Gastrocnemius medialis (tissue), 4 donors: ENCODE measurements at regions not wholly inside any gene's neighbourhood (a gene's known extent, or its start where the extent isn't known, plus 50 kb on each side); places are given as distances from the start of the nearest gene placed in this dataset.

Experiments
- ATAC-seq, 2 donors: fragments of 150-250 bp; one replicate each; pipeline ENCODE4 v1.9.1; 2016
- DNase-seq, 2 donors: peaks; one replicate each; pipeline ENCODE4 v3.0.0-alpha.2; 2019
- H3K27ac ChIP-seq, 4 donors: fragments of 200-600 bp; sonication (generic); 1 replicate in 1 of 4; 2 replicates in 3 of 4; pipeline ENCODE4 v1.5.1; 2016 to 2018; ENCODE audit warnings: mild to moderate bottlenecking in 2 of 4, moderate library complexity in 1 of 4
- H3K27me3 ChIP-seq, 3 donors: fragments of 200-600 bp; sonication (generic) in 2 of 3; 1 replicate in 1 of 3; 2 replicates in 2 of 3; pipeline versions ENCODE4 v1.5.1 to v1.6.0; 2016 to 2019; ENCODE audit warnings: mild to moderate bottlenecking in 1 of 3, moderate library complexity in 1 of 3
- H3K36me3 ChIP-seq, 2 donors: fragments of 200-600 bp; sonication (generic) in 1 of 2; one replicate each; pipeline ENCODE4 v1.5.1; 2017 to 2018
- H3K4me1 ChIP-seq, 2 donors: fragments of 200-600 bp; sonication (generic) in 1 of 2; one replicate each; pipeline ENCODE4 v1.5.1; 2016 to 2017; ENCODE audit warnings: mild to moderate bottlenecking in 2 of 2
- H3K4me3 ChIP-seq, 4 donors: fragments of 200-600 bp; sonication (generic) in 3 of 4; 1 replicate in 1 of 4; 2 replicates in 3 of 4; pipeline ENCODE4 v1.5.1; 2016 to 2019; ENCODE audit warnings: mild to moderate bottlenecking in 2 of 4
- H3K9me3 ChIP-seq, 3 donors: fragments of 200-600 bp; sonication (generic) in 2 of 3; 1 replicate in 1 of 3; 2 replicates in 2 of 3; pipeline ENCODE4 v1.5.1; 2016 to 2019
- POLR2A ChIP-seq, 2 donors: fragments of 450-650 bp; IDR thresholded peaks; one replicate each; pipeline ENCODE4 v1.6.1; 2017; ENCODE audit warnings: antibody characterized with exemption in 2 of 2, mild to moderate bottlenecking in 2 of 2, moderate library complexity in 2 of 2
- in situ Hi-C, 4 donors: fragments of 200-750 bp; cut with MboI; loops; one replicate each; pipeline versions ENCODE4 v1.15.0 to v1.8.0; 2017; ENCODE audit warnings: low sequenced_read_pairs in 4 of 4
- intact Hi-C: fragments of 100-400 bp; cut with DNase I; formaldehyde crosslinking; loops from one replicate; pipeline ENCODE4 v1.15.1; 2023; ENCODE audit warnings: low total_unique reads
- TF ChIP-seq, protein P1 (sequence below), 5 experiments: fragments of 450-650 bp in 3 of 5; fragments of 200-600 bp in 2 of 5; sonication (generic) in 2 of 5; IDR thresholded peaks in 4 of 5; conservative IDR thresholded peaks in 1 of 5; 1 replicate in 4 of 5; 2 replicates in 1 of 5; pipeline ENCODE4 v1.5.1; 2016 to 2019; ENCODE audit warnings: antibody characterized with exemption in 5 of 5, mild to moderate bottlenecking in 3 of 5, moderate library complexity in 3 of 5

DNA sequence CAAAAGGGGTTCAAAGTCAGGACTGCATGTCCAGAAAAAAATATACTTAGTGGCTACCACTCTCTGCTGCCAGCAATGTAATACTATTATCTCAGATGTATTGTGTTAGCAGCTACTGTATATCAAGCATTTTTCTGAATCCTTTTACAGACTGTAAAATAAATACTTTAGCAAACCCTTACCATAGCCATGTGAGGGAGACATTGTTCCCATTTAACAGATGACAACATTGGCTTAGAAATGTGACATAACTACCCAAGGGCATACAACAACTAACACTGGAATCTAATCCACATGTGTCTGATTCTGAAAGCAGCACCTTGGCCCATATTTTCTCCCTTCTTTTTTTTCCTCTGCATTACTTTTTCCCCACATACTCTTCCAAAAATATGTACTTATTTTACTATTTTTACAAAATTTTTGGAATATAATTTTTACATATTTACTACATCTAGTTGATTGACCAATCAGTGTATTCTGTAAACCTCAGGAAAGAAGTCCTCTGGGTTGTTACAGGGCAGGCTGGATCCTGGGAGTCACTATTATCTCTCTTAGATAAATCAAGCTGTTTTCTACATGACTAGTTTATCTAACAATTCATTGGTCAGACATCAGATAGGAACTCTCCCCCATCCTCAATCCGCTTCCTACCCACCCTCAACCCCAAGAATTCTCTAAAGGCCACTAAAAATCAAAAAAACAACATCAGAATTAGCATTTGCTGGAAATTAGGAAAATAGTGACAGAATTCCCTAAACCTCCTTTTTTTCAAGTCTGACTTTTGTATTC is 154.1 kb downstream of the BTG1 start:
- no peaks in the 10 kb centered on the region for H3K4me1 ChIP-seq
- H3K27ac ChIP-seq: no peak overlapping the region
- DNase-seq: no peak
- TF ChIP-seq POLR2A (IDR thresholded peaks at IDR 0.05): no peak
- TF ChIP-seq, protein P1, sequence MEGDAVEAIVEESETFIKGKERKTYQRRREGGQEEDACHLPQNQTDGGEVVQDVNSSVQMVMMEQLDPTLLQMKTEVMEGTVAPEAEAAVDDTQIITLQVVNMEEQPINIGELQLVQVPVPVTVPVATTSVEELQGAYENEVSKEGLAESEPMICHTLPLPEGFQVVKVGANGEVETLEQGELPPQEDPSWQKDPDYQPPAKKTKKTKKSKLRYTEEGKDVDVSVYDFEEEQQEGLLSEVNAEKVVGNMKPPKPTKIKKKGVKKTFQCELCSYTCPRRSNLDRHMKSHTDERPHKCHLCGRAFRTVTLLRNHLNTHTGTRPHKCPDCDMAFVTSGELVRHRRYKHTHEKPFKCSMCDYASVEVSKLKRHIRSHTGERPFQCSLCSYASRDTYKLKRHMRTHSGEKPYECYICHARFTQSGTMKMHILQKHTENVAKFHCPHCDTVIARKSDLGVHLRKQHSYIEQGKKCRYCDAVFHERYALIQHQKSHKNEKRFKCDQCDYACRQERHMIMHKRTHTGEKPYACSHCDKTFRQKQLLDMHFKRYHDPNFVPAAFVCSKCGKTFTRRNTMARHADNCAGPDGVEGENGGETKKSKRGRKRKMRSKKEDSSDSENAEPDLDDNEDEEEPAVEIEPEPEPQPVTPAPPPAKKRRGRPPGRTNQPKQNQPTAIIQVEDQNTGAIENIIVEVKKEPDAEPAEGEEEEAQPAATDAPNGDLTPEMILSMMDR (IDR thresholded peaks at IDR 0.05 in 4 of 5, conservative IDR thresholded peaks at IDR 0.05 in 1 of 5): no peak
- intact Hi-C loops (no loop called here), in situ Hi-C loops (no loop called here)
- no peak overlapping the region for H3K4me3 ChIP-seq
- H3K36me3 ChIP-seq: no peaks in the 10 kb centered on the region
- no peaks in the 10 kb centered on the region for H3K9me3 ChIP-seq
- H3K27me3 ChIP-seq: no peaks in the 10 kb centered on the region
- ATAC-seq: no peak

DNA sequence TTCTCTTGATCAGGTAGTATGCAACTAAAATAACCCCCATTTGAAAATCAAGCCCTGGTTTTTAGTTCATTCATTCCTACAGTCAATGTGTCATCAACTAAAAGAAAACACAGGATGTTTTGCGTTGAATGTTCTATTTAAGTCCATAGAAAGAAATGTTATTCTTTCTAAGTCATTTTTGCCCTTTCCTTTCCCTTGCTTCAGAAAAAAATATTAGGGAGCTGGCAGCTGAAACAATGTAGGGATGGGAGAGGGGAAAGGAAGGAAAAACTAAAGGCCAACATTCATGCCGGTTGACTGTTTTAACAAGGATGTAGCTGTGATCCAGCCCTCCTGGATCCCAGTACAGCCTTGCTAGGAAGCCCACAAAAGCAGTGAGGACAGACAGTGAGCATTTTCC is 155.1 kb downstream of the BTG1 start:
- Histone ChIP-seq H3K36me3 (no peaks in the 10 kb centered on the region), H3K27me3 (no peaks in the 10 kb centered on the region), H3K9me3 (no peaks in the 10 kb centered on the region), H3K4me1 (no peaks in the 10 kb centered on the region), H3K4me3 (no peak overlapping the region), H3K27ac (peak overlapping the region in 1 of 4 donors; percentile 39)
- intact Hi-C loops (no loop called here), in situ Hi-C loops (no loop called here)
- DNase-seq (no peak), ATAC-seq (no peak)
- TF ChIP-seq POLR2A (IDR thresholded peaks at IDR 0.05): no peak
- TF ChIP-seq, protein P1 (IDR thresholded peaks at IDR 0.05 in 4 of 5, conservative IDR thresholded peaks at IDR 0.05 in 1 of 5): no peak

DNA sequence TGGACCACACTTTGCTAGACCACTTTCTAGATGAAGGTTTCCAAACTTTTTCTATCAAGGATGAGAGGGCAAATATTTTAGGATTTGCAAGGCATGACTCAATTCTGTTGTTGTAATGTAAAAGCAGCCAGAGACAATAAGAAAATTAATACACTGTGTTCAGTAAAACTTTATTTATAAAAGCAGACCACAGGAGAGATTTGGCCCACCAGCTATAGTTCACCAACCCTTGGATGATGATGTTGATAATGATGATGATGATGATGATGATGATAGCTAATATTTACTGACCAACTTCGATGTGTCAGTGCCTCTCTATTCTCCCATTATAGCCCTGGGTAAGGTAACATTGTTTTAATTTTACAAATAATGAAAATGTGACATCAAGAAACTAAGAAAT is 156.5 kb downstream of the BTG1 start:
- Histone ChIP-seq H3K4me3 (no peak overlapping the region), H3K36me3 (no peaks in the 10 kb centered on the region), H3K27ac (no peak overlapping the region), H3K9me3 (no peaks in the 10 kb centered on the region), H3K27me3 (no peaks in the 10 kb centered on the region), H3K4me1 (no peaks in the 10 kb centered on the region)
- no peak for ATAC-seq
- no peak for TF ChIP-seq POLR2A (IDR thresholded peaks at IDR 0.05)
- TF ChIP-seq, protein P1 (IDR thresholded peaks at IDR 0.05 in 4 of 5, conservative IDR thresholded peaks at IDR 0.05 in 1 of 5): no peak
- no peak for DNase-seq
- in situ Hi-C loops: no loop called here
- intact Hi-C loops: no loop called here

DNA sequence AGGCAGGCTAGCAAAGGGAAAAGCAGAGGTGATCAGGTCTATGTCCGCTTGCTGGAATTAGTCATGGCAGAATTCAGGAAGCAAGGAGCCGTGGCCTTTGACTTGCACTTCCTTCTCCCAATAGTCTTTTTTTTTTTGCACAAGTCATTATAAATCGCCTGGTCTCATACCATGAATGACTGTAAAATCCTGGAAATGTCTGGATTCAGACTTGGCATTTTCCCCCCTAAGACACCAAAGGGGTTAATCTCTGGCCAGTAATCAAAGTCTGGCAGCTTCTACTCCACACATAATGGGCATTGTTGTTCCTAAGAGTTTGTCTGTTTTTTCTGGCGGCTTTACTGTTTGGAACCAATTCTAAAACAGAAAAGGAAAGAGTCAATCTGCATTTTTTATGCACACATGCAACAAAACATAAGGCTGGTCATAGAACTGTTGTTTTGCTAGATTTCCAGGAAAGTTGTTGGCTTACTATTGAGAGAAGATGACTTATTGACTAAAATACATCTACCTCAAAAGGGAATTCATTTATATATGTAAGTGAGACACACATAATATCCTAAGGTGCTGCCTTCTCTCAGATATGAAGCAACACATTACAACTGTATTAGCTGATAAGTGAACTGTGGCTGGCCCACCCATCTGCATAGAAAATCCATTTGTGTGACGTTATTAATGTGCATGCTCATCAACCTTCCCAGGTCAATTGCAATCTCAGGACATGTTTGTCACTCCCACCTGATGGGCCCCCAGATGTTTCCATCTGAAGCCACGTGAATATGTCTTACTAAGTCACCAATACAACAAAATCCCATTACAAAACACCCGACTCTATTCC is 157.3 kb downstream of the BTG1 start:
- in situ Hi-C loops: no loop called here
- intact Hi-C loops: no loop called here
- H3K4me1 ChIP-seq: no peaks in the 10 kb centered on the region
- no peak overlapping the region for H3K27ac ChIP-seq
- DNase-seq (no peak), ATAC-seq (peak in 1 of 2 donors; percentile 50)
- H3K9me3 ChIP-seq: no peaks in the 10 kb centered on the region
- H3K36me3 ChIP-seq: no peaks in the 10 kb centered on the region
- no peaks in the 10 kb centered on the region for H3K27me3 ChIP-seq
- TF ChIP-seq, protein P1 (IDR thresholded peaks at IDR 0.05 in 4 of 5, conservative IDR thresholded peaks at IDR 0.05 in 1 of 5): no peak
- TF ChIP-seq POLR2A (IDR thresholded peaks at IDR 0.05): no peak
- H3K4me3 ChIP-seq: no peak overlapping the region
